Body of pancreas (tissue), 4 donors: ENCODE measurements at regions not wholly inside any gene's neighbourhood (a gene's known extent, or its start where the extent isn't known, plus 50 kb on each side); places are given as distances from the start of the nearest gene placed in this dataset.

ENCODE experiments used
- POLR2A ChIP-seq, 3 donors: fragments of 450-650 bp; IDR thresholded peaks; one replicate each; pipeline ENCODE4 v1.6.1; 2016; ENCODE audit warnings: antibody characterized with exemption in 3 of 3, mild to moderate bottlenecking in 2 of 3
- TF ChIP-seq, protein P1 (sequence below), 7 experiments: fragments of 450-650 bp in 4 of 7; fragments of 200-600 bp in 3 of 7; sonication (generic) in 3 of 7; IDR thresholded peaks; one replicate each; pipeline ENCODE4 v1.5.1; 2016 to 2019; ENCODE audit warnings: antibody characterized with exemption in 7 of 7

DNA sequence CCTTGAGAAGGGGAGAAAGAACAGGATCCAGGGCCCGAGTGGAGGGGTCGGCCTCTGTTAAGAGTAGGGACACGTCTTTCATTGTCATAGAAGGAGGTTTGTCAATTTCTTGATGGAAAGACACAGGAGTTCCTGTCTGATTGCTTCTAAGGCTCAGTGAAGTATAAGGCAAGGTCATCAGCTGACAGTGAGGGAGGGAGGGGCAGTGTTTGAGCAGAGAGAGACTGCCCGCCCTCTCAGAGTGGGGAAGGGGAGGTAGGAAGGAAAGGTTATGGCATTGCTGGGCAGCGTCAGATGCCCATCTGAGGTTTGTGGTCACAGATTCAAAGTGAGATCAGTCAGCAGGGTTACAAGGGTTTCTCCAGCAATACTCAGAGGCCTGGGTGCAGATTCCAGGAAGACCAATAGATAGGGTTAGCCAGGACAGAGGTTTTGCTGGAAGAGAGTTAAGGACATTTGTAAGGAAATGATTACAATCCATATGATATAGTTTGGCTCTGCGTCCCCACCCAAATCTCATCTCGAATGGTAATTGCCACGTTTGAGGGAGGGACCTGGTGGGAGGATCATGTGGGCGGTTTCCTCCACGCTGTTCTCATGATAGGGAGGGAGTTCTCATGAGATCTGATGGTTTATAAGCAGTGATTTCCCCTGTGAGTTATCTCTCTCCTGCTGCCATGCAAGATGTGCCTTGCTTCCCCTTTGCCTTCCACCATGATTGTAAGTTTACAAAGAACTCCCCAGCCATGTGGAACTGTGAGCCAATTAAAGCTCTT is 127.2 kb upstream of the GJB5 start:
- TF ChIP-seq, protein P1, sequence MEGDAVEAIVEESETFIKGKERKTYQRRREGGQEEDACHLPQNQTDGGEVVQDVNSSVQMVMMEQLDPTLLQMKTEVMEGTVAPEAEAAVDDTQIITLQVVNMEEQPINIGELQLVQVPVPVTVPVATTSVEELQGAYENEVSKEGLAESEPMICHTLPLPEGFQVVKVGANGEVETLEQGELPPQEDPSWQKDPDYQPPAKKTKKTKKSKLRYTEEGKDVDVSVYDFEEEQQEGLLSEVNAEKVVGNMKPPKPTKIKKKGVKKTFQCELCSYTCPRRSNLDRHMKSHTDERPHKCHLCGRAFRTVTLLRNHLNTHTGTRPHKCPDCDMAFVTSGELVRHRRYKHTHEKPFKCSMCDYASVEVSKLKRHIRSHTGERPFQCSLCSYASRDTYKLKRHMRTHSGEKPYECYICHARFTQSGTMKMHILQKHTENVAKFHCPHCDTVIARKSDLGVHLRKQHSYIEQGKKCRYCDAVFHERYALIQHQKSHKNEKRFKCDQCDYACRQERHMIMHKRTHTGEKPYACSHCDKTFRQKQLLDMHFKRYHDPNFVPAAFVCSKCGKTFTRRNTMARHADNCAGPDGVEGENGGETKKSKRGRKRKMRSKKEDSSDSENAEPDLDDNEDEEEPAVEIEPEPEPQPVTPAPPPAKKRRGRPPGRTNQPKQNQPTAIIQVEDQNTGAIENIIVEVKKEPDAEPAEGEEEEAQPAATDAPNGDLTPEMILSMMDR (IDR thresholded peaks at IDR 0.05): no peak
- no peak for TF ChIP-seq POLR2A (IDR thresholded peaks at IDR 0.05)
